AG04449 (cell line): ENCODE measurements at regions not wholly inside any gene's neighbourhood (a gene's known extent, or its start where the extent isn't known, plus 50 kb on each side); places are given as distances from the start of the nearest gene placed in this dataset.

ENCODE experiments used
- CTCF ChIA-PET: fragments of 350-600 bp; formaldehyde crosslinking; extraction: SDS; loops from one replicate; lab custom pipeline; 2021; ENCODE audit warnings: antibody characterized with exemption; lab: Yijun Ruan, JAX
- POLR2A ChIA-PET: fragments of 400-600, 350-600 bp; formaldehyde crosslinking; extraction: SDS; loops from one replicate; lab custom pipeline; 2020; ENCODE audit warnings: antibody characterized with exemption, inconsistent platforms; lab: Yijun Ruan, JAX
- DNase-seq: peaks from one replicate; pipeline ENCODE4 v3.0.0-alpha.2; 2010; ENCODE audit warnings: low read depth, low spot score
- H3K4me3 ChIP-seq: 2 replicates; pipeline ENCODE4 v1.5.1; 2011; ENCODE audit warnings: low read depth, mild to moderate bottlenecking, control low read depth, low read length
- CTCF ChIP-seq: IDR thresholded peaks from one replicate; pipeline ENCODE4 v1.5.1; 2011; ENCODE audit warnings: mild to moderate bottlenecking, moderate library complexity, low read length, control low read depth, inconsistent platforms; ENCODE audit not compliant: insufficient read depth; ENCODE audit errors: missing control alignments

GRCh38 chr18:24602201-24602600 lies 141.8 kb downstream of the HRH4 start:
- DNase-seq: no peak
- no peak for TF ChIP-seq CTCF
- POLR2A ChIA-PET: no interaction called here
- CTCF ChIA-PET: interaction anchor here (5.2 kb wide), 1 partner anchor 124 kb away, joined by 30 read pairs; no protein-coding TSS in a partner anchor
- H3K4me3 ChIP-seq: no peak overlapping the region

- POLR2A ChIA-PET: no interaction called here
- no peak for DNase-seq
- no peak for TF ChIP-seq CTCF
- CTCF ChIA-PET: interaction anchor here (0.9 kb wide), 1 partner anchor 114 kb away, joined by 3 read pairs; no protein-coding TSS in a partner anchor
- H3K4me3 ChIP-seq: no peak overlapping the region
These were observed 142.7 kb downstream of the HRH4 start for GRCh38 chr18:24603151-24603550.

GRCh38 chr18:24605444-24605843 lies 145.0 kb downstream of the HRH4 start:
- TF ChIP-seq CTCF: no peak
- ChIA-PET POLR2A (no interaction called here), CTCF (interaction anchor here (0.9 kb wide), 1 partner anchor 121 kb away, joined by 4 read pairs; no protein-coding TSS in a partner anchor)
- H3K4me3 ChIP-seq: no peak overlapping the region
- DNase-seq: no peak

- POLR2A ChIA-PET: no interaction called here
- CTCF ChIA-PET: no interaction called here
- TF ChIP-seq CTCF: no peak
- no peak overlapping the region for H3K4me3 ChIP-seq
- DNase-seq: no peak
These were observed 148.8 kb downstream of the HRH4 start for GRCh38 chr18:24609254-24609653.

GRCh38 chr18:24611075-24611474 lies 150.6 kb downstream of the HRH4 start:
- ChIA-PET CTCF (no interaction called here), POLR2A (no interaction called here)
- no peak for TF ChIP-seq CTCF
- H3K4me3 ChIP-seq: no peak overlapping the region
- DNase-seq: no peak

- no peak overlapping the region for H3K4me3 ChIP-seq
- DNase-seq: no peak
- ChIA-PET CTCF (no interaction called here), POLR2A (no interaction called here)
- no peak for TF ChIP-seq CTCF
These were observed 153.6 kb downstream of the HRH4 start for GRCh38 chr18:24613896-24614640.
